Fibroblast of lung (primary cell): ENCODE measurements at regions not wholly inside any gene's neighbourhood (a gene's known extent, or its start where the extent isn't known, plus 50 kb on each side); places are given as distances from the start of the nearest gene placed in this dataset.

ENCODE experiments used
- EZH2 ChIP-seq: IDR thresholded peaks from 2 replicates; pipeline ENCODE4 v1.5.1; 2012; ENCODE audit warnings: low read length, control low read depth, mild to moderate bottlenecking; ENCODE audit errors: missing control alignments
- TF ChIP-seq, protein P1 (sequence below), 2 donors: IDR thresholded peaks in 1 of 2; conservative IDR thresholded peaks in 1 of 2; 1 replicate in 1 of 2; 2 replicates in 1 of 2; pipeline ENCODE4 v1.5.1; 2011 to 2012; ENCODE audit warnings: low read length in 2 of 2, control low read depth in 1 of 2, inconsistent platforms in 1 of 2, low read depth in 1 of 2, mild to moderate bottlenecking in 1 of 2

- TF ChIP-seq, protein P1, sequence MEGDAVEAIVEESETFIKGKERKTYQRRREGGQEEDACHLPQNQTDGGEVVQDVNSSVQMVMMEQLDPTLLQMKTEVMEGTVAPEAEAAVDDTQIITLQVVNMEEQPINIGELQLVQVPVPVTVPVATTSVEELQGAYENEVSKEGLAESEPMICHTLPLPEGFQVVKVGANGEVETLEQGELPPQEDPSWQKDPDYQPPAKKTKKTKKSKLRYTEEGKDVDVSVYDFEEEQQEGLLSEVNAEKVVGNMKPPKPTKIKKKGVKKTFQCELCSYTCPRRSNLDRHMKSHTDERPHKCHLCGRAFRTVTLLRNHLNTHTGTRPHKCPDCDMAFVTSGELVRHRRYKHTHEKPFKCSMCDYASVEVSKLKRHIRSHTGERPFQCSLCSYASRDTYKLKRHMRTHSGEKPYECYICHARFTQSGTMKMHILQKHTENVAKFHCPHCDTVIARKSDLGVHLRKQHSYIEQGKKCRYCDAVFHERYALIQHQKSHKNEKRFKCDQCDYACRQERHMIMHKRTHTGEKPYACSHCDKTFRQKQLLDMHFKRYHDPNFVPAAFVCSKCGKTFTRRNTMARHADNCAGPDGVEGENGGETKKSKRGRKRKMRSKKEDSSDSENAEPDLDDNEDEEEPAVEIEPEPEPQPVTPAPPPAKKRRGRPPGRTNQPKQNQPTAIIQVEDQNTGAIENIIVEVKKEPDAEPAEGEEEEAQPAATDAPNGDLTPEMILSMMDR (conservative IDR thresholded peaks at IDR 0.05 in 1 of 2, IDR thresholded peaks at IDR 0.05 in 1 of 2; ENCODE audit: low read depth in 1 of 2, low read length in 2 of 2): no peak
- TF ChIP-seq EZH2: no peak
These were observed 672.2 kb upstream of the CT83 start for GRCh38 chrX:117134983-117135382.
